HG03045 (cell line): ENCODE measurements at regions not wholly inside any gene's neighbourhood (a gene's known extent, or its start where the extent isn't known, plus 50 kb on each side); places are given as distances from the start of the nearest gene placed in this dataset.

Experiments
- ATAC-seq: cut with Tn5 transposase; IDR thresholded peaks from one replicate; pipeline ENCODE4 v1.9.1; 2021; ENCODE audit warnings: mild to moderate bottlenecking, moderate library complexity; ENCODE audit not compliant: unreplicated experiment

DNA sequence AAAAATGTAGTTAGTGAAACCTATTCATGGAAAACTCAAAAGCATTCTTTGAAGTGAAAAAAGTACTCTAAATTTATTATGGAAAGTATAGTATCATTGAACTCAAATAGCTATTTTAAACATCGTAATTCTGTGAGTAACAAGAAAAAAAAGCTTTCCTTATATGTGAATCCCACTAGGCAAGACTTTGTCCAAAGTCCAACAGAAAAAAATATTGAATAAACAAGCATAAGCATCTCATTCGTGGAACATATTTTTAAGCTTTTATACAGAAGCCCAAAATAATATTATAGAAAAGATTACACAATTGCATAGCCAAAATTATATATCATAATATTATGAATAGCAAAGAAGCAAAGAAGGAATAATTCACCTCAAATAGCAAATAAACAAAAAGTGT is 79.4 kb upstream of the IFNE start:
- ATAC-seq, result no peak

- no peak for ATAC-seq
Observed at GRCh38 chr9:21564175-21564574, 82.1 kb upstream of the IFNE start.

DNA sequence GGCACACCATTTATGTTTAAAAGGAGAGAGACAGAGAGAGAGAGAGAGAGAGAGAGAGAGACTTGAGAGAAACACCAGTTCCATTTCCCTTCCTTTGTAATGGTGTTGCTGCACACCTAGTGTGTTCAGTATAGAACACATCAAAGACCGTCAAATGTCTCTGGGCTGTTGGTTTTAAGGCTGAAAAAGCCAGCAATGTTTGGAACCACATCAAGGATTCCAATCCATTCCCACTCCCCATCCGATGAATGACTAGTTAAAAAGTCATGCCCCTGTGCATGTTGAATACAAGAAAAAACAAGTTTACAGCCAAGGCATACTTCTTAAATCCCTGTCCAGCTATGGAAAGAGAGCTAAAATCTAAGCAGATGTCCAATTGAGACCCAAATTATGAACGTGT is 83.0 kb upstream of the IFNE start:
- ATAC-seq, result no peak

DNA sequence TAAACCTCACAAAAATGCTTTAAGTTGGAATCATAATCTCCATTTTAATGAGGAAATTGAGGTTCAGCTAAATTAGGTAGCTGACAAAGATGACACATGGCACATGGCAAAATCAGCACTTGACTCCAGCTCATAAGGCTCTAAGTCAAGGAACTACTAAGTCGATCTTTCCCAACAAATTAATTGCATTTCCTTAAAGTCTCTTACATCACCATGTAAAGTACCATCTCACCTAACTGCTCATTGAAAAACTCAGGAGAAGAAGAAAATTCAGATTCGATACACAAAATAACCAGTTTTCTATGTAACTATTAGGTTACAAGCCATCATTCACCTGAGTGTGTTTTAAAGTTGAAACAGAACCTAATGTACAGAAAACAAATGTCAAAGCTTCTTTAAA is 85.8 kb upstream of the IFNE start:
- ATAC-seq, result no peak

- ATAC-seq, result no peak
Observed at GRCh38 chr9:21568484-21568883, 86.4 kb upstream of the IFNE start.

GRCh38 chr9:21569721-21570120 is 87.6 kb upstream of the IFNE start:
- no peak for ATAC-seq

- no peak for ATAC-seq
Observed at GRCh38 chr9:21570643-21571275, 88.6 kb upstream of the IFNE start.

DNA sequence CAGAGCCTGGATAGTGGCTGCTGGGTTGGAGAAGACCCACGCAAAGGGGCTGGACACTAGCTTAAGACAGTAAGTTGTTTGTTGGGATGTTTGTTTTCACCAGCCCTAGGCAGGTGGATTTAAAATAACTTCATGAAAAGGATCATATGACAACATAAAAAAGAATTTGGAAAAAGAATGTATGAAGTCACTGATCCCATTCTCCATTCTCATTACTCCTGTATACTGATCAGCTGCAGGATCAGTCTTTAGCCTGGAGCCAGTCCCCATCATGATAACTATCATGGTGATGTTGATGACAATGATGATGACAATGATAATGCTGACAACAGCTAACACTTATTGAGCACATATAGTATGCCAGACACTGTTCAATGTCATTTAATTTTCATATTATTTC is 92.1 kb upstream of the IFNE start:
- no peak for ATAC-seq

DNA sequence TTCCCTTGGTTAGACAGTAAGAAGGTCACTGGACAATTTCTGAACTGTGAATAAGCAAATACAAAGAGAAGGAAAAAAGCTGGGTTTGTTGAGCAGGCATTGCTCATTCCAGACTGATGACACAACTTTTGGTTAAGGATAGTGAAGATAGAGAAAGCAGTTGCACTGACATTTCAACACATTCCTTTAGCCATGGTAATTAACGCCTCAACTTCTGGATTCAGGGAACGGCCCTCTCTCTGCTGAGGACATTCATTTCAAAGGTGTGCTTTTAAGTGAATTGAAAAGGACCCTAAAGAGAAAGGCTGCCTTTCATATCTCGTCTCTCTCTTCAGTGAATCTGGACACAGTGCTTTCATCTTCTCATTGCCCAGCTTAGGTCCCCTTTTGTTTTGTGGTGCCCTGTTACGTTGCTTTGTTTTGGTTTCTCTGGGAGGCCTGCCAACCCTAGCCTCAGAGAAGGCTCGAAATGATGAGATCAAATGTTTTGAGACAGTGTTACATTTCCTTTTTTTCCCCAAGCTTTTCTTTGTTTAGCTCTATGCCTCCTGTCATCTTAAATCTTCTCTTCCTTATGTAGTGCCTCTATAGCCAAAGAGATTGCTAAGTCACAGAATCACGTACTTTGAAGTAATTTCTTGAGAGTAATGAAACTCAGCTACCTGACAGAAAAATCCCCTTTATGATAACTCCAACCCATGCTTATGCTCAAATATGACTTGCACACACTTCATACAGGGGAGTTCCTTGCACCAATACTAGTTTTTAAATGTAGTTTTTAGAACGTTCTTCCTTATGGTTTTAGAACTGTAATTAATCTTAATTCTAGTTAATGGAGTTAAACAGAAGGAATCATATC is 94.4 kb upstream of the IFNE start:
- ATAC-seq, result no peak

DNA sequence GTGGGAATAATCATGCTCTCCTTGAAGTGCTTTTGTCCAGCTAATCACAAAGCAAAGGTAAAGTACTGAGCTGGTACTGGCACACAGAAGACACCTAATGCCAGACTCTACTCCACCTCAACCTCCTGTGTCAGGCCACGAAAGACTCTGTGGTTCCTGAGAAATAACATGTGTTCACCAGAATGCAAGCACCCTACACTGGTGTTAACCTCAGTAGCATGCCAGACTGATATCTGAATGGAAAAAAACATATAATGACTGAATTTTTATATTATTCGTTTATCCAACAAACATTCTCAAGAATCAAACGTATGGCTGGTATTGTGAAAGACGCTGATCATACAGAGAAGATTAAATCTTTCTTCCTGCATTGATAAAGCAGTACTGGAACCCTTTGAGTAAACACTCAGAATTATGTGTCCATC is 97.1 kb upstream of the IFNE start:
- no peak for ATAC-seq

DNA sequence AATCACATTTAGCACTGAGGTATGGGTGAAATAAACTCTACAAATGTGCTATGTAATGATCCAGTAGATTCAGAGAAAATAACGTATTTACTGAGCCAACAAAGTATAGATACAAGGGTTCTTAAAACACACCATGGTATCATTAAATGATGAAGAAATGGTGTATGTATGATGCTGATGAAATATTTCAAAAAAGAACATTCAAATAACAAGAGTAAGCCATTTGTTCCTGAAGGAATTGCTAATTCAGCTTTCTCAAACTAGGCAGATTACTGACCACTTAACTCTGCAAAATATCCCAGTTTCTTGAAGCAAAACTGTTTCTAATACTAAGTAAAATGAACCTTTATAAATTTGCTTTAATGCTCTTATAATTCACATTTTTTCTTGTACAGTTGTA is 97.6 kb upstream of the IFNE start:
- no peak for ATAC-seq

DNA sequence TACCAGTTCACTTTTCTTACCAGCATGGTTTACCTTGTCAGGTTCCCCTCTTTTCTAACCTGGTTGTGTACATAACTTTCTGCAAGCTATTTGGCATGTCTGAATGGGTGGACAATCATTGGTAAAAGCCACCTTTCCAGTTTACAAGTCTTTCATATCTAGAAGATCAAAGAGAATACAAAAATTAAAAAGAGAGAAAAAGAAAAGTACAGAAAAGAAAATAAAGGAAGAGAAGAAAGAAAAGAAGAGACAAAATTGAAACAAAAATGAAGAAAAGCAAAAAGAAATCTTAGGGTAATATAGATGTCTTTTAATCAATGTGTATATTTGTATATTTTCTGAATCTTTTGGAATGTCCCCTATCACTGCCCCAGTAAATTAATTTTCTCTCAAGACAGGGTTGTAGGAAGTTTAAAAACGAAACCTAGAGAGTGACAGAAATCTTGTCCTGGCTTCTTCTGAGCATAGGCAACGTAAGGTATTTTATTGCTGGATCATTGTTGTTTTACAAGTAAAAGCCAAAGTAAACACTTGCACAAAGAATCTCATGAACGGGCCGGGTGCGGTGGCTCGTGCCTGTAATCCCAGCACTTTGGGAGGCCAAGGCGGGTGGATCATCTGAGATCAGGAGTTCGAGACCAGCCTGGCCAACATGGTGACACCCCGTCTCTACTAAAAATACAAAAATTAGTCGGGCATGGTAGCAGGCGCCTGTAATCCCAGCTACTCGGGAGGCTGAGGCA is 98.7 kb upstream of the IFNE start:
- no peak for ATAC-seq

DNA sequence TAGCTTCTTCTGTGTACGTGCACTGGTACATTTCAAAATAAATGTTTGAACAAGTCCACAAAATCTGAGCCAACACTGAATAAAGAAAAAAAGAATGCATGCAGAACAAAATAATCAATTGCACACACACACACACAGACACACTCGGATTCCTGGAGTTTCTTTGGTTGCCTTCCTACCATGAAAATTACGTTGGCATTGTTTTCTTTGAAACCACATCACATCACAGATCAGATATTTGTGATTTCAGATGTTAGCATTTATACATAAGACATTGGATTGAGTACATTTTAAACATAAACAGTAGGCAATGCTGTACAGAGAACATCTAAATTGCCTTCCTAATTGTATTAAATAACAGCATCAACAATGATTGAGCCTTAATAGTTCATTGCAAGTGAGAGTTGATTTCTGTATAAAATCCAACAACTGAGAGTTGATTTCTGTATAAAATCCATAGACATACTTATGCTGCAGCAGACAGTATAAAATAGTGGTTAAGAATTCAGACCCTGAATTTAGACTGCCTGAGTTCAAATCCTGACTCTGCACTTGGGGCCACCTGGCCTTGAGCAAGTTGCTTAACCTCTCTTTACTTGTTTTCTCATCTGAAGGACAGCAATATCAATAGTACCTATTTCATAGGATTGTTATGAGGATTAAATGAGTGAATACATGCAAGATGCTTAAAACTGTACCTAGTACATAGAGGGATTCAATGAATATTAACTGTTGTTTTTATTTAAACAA is 101.7 kb upstream of the IFNE start:
- ATAC-seq, result no peak

DNA sequence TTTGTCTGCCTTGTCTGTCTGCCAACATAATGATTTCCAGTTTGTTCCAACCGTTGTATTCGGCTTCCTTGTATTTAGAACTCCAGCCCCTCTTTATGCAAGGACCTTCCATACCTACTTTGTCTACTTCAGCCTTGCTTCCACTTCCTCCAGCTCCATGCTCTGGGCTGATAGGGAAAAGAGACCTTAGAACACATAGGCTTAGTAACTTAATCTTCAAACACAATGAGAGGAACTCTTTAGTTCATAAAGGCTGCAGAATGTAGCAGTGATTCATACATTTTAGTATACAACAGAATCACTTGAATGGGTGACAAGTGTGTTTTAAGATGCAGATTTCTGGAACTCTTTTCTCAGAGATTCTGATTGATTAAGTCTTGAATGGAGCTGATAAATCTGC is 102.8 kb upstream of the IFNE start:
- ATAC-seq, result no peak

DNA sequence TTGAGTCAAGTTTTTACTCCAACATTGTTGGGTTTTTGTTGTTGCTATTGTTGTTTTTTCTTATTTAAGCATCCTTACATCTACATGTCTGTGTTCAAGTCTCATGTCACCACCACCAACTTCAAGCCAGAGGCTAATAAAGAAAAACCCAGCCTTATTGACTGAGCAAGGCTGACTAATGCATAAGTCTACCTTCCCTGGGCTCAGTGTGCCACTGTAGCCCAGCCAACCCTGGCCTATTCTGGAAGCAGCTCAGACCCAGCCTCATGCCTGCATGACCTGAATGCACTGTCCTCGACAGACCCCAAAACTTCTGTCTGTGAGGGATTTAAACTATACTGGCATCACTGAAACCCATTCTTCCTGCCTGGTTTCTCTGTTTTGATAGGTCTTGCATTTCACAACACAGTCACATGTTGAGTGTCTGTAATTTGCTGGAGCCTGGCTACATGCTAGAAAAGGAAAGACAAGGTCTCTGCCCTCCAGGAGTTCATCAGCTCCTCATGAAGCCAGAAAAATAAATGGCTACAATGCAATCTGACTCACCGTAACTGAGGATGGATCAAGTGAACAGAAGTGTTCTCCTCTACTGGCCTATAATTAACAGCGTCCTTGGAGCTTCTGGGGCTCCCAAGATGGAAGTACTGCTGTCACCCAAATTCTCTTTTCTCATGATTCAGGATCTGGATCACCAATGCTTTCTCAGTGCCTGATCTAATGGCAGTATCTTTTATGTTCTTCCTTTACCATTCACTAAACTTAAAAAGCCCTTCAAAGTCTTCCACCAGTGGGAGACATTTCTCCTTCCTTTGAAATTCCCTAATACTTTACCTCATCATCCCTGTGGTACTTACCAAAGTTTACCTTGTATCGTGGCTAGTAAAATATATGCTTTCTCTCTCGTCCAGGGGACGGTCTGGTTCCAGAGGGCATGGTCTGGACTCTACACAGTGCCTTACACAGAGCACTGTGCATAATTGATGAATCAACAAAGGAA is 103.9 kb upstream of the IFNE start:
- no peak for ATAC-seq

- no peak for ATAC-seq
Observed at GRCh38 chr9:21589344-21590056, 107.4 kb upstream of the IFNE start.

DNA sequence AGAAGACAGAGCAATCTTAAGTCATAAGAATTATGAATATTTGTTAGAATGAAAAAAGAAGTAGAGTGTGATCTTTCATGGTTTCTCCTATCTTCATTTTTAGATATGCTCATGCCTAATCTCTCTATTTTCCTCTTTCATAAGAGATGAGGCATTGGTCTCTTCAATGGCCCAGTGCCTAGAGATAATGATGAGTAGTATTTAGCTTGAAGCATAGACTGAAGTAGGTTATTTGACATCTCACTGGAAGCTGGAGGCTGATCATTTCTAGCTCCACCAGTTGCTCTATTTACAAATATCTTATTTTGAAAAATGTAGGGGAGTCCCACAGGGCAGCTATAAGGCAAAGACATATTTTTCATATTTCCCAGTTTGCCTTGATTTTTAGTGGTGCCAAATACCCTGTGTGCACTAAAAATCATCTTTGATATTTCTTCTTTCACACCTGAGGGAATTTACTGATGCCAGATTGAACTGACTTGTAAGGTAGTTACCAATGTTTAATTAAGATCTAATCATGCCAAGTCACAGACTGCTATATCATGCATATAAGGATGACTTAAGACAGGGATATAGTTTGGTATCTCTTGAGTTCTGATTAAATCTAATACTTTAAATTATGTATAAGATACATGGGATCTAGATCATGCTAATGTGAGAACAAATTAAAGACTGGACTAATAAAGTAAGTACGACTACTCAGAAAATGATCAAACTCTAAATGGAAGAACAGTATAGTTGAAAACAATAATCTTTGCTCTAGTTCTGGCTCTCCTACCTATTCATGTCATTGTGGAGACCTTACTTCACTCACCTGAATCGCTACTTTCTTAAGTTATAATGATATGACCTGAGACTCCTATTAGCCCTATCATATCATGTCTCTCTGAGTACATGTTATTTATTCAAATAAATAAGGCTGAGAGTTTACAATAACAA is 108.2 kb upstream of the IFNE start:
- ATAC-seq, result no peak
